ENCODE measurements at regions not wholly inside any gene's neighbourhood (a gene's known extent, or its start where the extent isn't known, plus 50 kb on each side); places are given as distances from the start of the nearest gene placed in this dataset.

DNA sequence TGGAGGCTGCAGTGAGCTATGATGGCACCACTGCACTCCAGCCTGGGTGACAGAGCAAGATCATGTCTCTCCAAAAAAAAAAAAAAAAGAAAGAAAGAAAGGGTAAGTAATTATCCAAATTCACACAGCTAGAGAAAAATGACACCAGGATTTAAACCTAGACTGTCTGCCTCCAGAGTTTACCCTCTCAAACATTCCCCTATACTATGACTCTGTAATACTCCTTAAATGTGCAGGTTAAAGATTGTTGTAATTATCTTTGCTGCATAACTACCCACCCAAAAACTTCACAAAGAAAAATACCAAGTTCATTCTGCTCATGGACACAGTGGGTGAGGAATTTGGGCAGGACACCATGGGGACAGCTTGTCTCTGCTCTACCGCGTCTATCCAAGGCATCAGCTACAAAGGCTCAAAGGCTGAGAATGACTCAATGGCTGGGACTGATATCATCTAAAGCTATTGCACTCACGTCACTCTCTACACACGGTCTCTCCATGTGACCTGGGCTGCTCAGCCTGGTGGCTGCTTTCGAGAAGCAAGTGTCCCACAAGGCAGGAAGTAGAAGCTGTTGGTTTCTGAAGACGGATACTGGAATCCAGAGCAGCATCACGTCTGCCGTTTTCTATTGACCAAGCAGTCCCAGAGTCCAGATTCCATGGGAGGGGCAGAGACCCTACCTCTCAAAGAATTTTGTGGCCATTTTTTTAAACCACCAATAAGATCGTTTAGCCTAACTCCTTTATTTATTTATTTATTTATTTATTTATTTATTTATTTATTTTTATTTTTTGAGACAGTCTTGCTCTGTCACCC lies 185.7 kb upstream of the AUTS2 start:
- no peak for DNase-seq (ENCODE audit: low read depth)
- TF ChIP-seq, protein P1, sequence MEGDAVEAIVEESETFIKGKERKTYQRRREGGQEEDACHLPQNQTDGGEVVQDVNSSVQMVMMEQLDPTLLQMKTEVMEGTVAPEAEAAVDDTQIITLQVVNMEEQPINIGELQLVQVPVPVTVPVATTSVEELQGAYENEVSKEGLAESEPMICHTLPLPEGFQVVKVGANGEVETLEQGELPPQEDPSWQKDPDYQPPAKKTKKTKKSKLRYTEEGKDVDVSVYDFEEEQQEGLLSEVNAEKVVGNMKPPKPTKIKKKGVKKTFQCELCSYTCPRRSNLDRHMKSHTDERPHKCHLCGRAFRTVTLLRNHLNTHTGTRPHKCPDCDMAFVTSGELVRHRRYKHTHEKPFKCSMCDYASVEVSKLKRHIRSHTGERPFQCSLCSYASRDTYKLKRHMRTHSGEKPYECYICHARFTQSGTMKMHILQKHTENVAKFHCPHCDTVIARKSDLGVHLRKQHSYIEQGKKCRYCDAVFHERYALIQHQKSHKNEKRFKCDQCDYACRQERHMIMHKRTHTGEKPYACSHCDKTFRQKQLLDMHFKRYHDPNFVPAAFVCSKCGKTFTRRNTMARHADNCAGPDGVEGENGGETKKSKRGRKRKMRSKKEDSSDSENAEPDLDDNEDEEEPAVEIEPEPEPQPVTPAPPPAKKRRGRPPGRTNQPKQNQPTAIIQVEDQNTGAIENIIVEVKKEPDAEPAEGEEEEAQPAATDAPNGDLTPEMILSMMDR (IDR thresholded peaks at IDR 0.05; ENCODE audit: control insufficient read depth, extremely low read depth, insufficient read depth): no peak
- H3K4me3 ChIP-seq (ENCODE audit: low read depth, low read length): no peak overlapping the region

DNA sequence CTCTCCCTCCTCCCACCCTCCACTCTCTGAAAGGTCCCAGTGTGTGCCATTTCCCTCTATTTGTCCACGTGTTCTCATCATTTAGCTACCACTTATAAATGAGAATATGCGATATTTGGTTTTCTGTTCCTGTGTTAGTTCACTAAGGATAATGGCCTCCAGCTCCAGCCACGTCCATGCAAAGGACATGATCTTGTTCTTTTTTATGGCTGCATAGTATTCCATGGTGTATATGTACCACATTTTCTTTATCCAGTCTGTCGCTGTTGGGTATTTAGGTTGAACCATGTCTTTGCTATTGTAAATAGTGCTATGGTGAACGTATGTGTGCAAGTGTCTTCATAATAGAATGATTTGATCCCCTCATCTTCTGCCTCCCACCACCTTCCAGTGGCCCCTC lies 183.7 kb upstream of the AUTS2 start:
- TF ChIP-seq, protein P1 (IDR thresholded peaks at IDR 0.05; ENCODE audit: control insufficient read depth, extremely low read depth, insufficient read depth): no peak
- no peak for DNase-seq (ENCODE audit: low read depth)

DNA sequence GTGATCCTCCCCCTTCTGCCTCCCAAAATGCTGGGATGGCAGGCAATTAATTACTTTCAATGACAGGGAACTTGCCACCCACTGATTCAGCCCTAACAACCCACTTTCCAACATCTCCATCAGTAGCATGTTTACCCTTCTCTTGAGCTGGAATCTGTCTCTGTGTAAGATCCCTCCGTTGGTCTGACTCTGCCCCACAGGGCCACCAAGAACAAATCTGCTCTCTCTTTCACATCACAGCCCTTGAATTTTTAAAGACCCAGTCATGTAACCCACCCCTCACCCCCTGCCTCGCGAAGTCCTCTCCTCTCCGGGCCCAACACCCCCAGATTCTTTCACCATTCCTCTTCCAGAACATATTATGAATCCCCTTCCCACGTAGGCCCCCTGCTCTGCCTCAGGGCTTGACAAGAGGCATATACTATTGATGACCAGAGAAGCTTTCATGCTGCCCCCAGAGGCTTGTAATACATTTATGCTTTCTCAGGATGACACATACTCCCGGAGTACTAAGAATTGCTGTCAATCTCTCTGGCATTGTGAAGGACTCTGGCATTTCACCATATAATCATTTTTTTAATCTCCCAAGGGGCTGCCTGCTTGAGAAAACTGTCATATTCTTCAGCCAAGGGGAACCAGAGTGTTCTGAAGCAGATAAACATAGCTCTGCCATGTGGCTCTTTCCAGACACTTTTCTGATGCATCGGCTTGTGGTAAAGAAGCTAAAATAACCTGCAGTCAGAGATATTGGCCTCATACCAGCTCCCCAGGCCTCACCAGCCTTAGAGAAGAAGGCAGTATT lies 179.2 kb upstream of the AUTS2 start:
- TF ChIP-seq, protein P1 (IDR thresholded peaks at IDR 0.05; ENCODE audit: control insufficient read depth, extremely low read depth, insufficient read depth): no peak
- H3K4me3 ChIP-seq (ENCODE audit: low read depth, low read length): no peak overlapping the region
- no peak for DNase-seq (ENCODE audit: low read depth)

More for the DNA sequence above, 183.7 kb upstream of the AUTS2 start:
- no peak overlapping the region for H3K4me3 ChIP-seq (ENCODE audit: low read depth, low read length)

DNA sequence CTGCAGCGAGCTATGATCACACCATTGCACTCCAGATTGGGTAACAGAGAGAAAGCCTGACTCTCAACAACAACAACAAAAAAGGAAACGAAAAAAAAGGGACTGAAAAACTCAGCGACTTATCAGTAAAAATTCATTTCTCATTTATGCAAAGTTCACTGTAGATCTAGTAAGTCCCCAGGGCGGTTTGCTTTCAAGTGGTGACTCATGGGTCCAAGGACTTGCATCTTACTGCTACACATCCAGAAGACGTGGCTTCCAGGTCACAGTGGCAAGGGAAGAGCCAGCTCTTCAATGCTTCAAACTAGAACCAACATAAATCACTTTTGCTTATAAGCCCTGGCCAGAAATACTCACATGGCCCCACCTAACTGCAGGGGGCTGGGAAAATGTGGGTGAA lies 178.3 kb upstream of the AUTS2 start:
- TF ChIP-seq, protein P1 (IDR thresholded peaks at IDR 0.05; ENCODE audit: control insufficient read depth, extremely low read depth, insufficient read depth): no peak
- H3K4me3 ChIP-seq (ENCODE audit: low read depth, low read length): no peak overlapping the region
- no peak for DNase-seq (ENCODE audit: low read depth)

DNA sequence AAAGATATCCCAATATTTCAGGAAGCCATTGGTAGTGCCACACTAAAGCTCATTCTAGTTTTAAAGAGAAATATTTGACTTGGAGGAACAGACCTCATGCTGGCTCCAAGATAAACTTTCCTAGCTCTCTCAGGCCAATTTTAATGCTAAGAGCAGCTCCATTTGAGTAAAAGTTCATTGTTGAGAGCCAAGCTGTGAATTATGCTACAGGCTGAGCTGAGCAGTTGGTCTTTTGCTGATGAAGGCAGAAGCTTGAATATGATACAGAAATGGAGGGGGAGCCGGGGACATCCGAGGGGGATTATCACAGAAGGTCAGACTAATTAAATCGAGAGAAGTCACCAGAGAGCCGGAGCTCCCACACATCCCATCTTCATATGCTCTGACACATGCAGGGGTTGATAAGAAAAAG lies 175.7 kb upstream of the AUTS2 start:
- DNase-seq (ENCODE audit: low read depth): peak; percentile 45
- no peak overlapping the region for H3K4me3 ChIP-seq (ENCODE audit: low read depth, low read length)
- TF ChIP-seq, protein P1 (IDR thresholded peaks at IDR 0.05; ENCODE audit: control insufficient read depth, extremely low read depth, insufficient read depth): no peak

DNA sequence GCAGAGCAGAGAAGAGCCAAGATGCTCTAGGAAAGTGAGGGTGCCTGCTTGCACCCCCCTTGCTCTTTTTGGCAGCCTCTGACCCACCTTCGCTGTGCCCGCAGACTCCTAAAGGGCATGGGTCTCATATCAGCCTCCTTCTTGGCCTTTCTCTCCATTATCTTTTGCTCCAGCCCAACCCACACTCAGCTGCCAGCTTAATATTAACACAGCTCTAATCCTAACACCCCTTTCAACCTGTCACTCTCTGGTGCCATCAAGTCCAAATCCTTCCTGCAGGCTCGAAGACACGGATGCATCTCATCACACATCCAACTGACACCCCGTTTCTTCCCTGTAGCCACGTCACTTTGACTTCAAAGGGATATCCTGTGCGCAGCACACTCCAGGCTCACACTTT lies 171.6 kb upstream of the AUTS2 start:
- DNase-seq (ENCODE audit: low read depth): no peak
- TF ChIP-seq, protein P1 (IDR thresholded peaks at IDR 0.05; ENCODE audit: control insufficient read depth, extremely low read depth, insufficient read depth): no peak
- no peak overlapping the region for H3K4me3 ChIP-seq (ENCODE audit: low read depth, low read length)

All from LNCaP clone FGC (cell line).